K562 (cell line): ENCODE measurements at regions not wholly inside any gene's neighbourhood (a gene's known extent, or its start where the extent isn't known, plus 50 kb on each side); places are given as distances from the start of the nearest gene placed in this dataset.

Experiments
- ATAC-seq: fragments of 200-7000 bp; cut with Tn5 transposase; 3 replicates; pipeline ENCODE4 v1.9.1; 2020; ENCODE audit warnings: moderate library complexity
- BruUV-seq: library from RNA; stranded (reverse); fragments of 400-500 nt; replicated peaks from 2 replicates; lab custom pipeline; 2021; lab: Mats Ljungman, UMichigan
- CTCF ChIA-PET: fragments of 300-600 bp; formaldehyde crosslinking; extraction: SDS; loops from one replicate; lab custom pipeline; 2021; ENCODE audit warnings: low intra/inter-chr PET ratio; lab: Yijun Ruan, JAX
- POLR2A ChIA-PET: fragments of 300-600, 350-650 bp; sonication (Branson Sonifier 250); formaldehyde crosslinking; extraction: SDS; loops from one replicate; lab custom pipeline; 2021; ENCODE audit warnings: antibody characterized with exemption, inconsistent platforms; lab: Yijun Ruan, JAX
- DNase-seq, 4 experiments: peaks; one replicate each; pipeline versions ENCODE4 v3.0.0 to v3.0.0-alpha.2; 2011 to 2018; ENCODE audit warnings: low spot score in 3 of 4, mixed read lengths in 3 of 4; ENCODE audit errors: extremely low read depth in 1 of 4
- FAIRE-seq: peaks from 2 replicates; lab custom pipeline; 2011; peaks lifted over from hg19 to GRCh38; lab: Jason Lieb, UNC
- H2AFZ ChIP-seq: 2 replicates; pipeline ENCODE4 v1.6.0; 2011; ENCODE audit warnings: low read depth, low read length, control low read depth, inconsistent platforms
- H3K27ac ChIP-seq: fragments of 200-600 bp; 3 replicates; pipeline ENCODE4 v1.8.0; 2011; ENCODE audit warnings: low read depth, mild to moderate bottlenecking, control low read depth, inconsistent platforms, low read length, moderate library complexity, mixed read lengths; ENCODE audit errors: extremely low read depth
- H3K27me3 ChIP-seq, 2 experiments: fragments of 300-600 bp in 1 of 2; 2 replicates in 1 of 2; 3 replicates in 1 of 2; pipeline versions ENCODE4 v1.6.0 to v1.8.0; 2011; ENCODE audit warnings: inconsistent platforms in 2 of 2, low read length in 2 of 2, mild to moderate bottlenecking in 1 of 2, mixed read lengths in 1 of 2, moderate library complexity in 1 of 2; ENCODE audit not compliant: control insufficient read depth in 2 of 2, insufficient read depth in 2 of 2
- H3K36me3 ChIP-seq: fragments of 300-600 bp; 3 replicates; pipeline ENCODE4 v1.8.0; 2011; ENCODE audit warnings: mild to moderate bottlenecking, low read length, inconsistent platforms; ENCODE audit not compliant: control insufficient read depth, insufficient read depth
- H3K4me1 ChIP-seq, 2 experiments: fragments of 200-600 bp in 1 of 2; replicated peaks in 1 of 2; 2 replicates in 1 of 2; 3 replicates in 1 of 2; pipeline versions ENCODE4 v1.5.1 to v1.8.0; 2011; ENCODE audit warnings: inconsistent platforms in 2 of 2, low read length in 2 of 2, mild to moderate bottlenecking in 1 of 2, mixed read lengths in 1 of 2, moderate library complexity in 1 of 2; ENCODE audit not compliant: control insufficient read depth in 2 of 2, insufficient read depth in 2 of 2
- H3K4me2 ChIP-seq: 2 replicates; pipeline ENCODE4 v1.6.1; 2011; ENCODE audit warnings: low read length, control low read depth, inconsistent platforms, mixed read lengths; ENCODE audit not compliant: insufficient read depth
- H3K4me3 ChIP-seq: fragments of 200-600 bp; sonication (generic), shearing (Covaris generic); 2 replicates; pipeline ENCODE4 v1.5.1; 2016; ENCODE audit warnings: control low read depth, inconsistent platforms
- H3K79me2 ChIP-seq: fragments of 200-600 bp; 3 replicates; pipeline ENCODE4 v1.8.0; 2011; ENCODE audit warnings: low read length, inconsistent platforms; ENCODE audit not compliant: control insufficient read depth, insufficient read depth
- H3K9ac ChIP-seq, 2 experiments: 2 replicates each; pipeline versions ENCODE4 v1.6.0 to v1.6.1; 2011; ENCODE audit warnings: low read depth in 2 of 2, low read length in 2 of 2, control low read depth in 1 of 2, inconsistent platforms in 1 of 2, mild to moderate bottlenecking in 1 of 2, mixed read lengths in 1 of 2; ENCODE audit not compliant: insufficient read depth in 1 of 2
- H3K9me1 ChIP-seq: one replicate; pipeline ENCODE4 v1.6.0; 2011; ENCODE audit warnings: inconsistent platforms, mild to moderate bottlenecking, low read length, moderate library complexity; ENCODE audit not compliant: control insufficient read depth, insufficient read depth
- H3K9me3 ChIP-seq: replicated peaks from 2 replicates; pipeline ENCODE4 v1.5.1; 2011; ENCODE audit warnings: low read depth, low read length, inconsistent platforms; ENCODE audit not compliant: control insufficient read depth, insufficient read depth
- H4K20me1 ChIP-seq: replicated peaks from 2 replicates; pipeline ENCODE4 v1.6.1; 2011; ENCODE audit warnings: low read length, inconsistent platforms, mixed read lengths; ENCODE audit not compliant: control insufficient read depth, insufficient read depth
- E2F3 ChIP-seq: fragments of 250-450 bp; sonication (Bioruptor Pico); IDR thresholded peaks from 2 replicates; pipeline ENCODE4 v1.4.0; 2020; ENCODE audit warnings: mild to moderate bottlenecking
- EWSR1 ChIP-seq: fragments of 450-650 bp; IDR thresholded peaks from 2 replicates; pipeline ENCODE4 v1.6.1; 2018; ENCODE audit warnings: borderline replicate concordance, mild to moderate bottlenecking, low read depth, moderate library complexity; ENCODE audit not compliant: partially characterized antibody
- KLF13 ChIP-seq: fragments of 450-650 bp; IDR thresholded peaks from 2 replicates; pipeline ENCODE4 v1.6.1; 2016; ENCODE audit warnings: missing genetic modification characterization, low read depth, mild to moderate bottlenecking, missing compliant biosample characterization, moderate library complexity, borderline replicate concordance
- NONO ChIP-seq, 2 experiments: fragments of 200-400 bp in 1 of 2; fragments of 450-650 bp in 1 of 2; formaldehyde crosslinking in 1 of 2; IDR thresholded peaks; 2 replicates each; pipeline ENCODE4 v1.6.1; 2017; ENCODE audit warnings: low read depth in 2 of 2, mild to moderate bottlenecking in 2 of 2, moderate library complexity in 2 of 2, low read length in 1 of 2
- RBM15 ChIP-seq: fragments of 200-400 bp; formaldehyde crosslinking; IDR thresholded peaks from 2 replicates; pipeline ENCODE4 v1.6.1; 2018; ENCODE audit warnings: mild to moderate bottlenecking, low read length, moderate library complexity; ENCODE audit not compliant: insufficient read depth
- TOE1 ChIP-seq, 2 experiments: fragments of 450-650 bp in 1 of 2; sonication (generic) in 1 of 2; formaldehyde crosslinking in 1 of 2; IDR thresholded peaks; 2 replicates each; pipeline versions ENCODE4 v1.7.1 to v1.8.0; 2016 to 2022; ENCODE audit warnings: borderline replicate concordance in 2 of 2, mild to moderate bottlenecking in 2 of 2, antibody characterized with exemption in 1 of 2, inconsistent platforms in 1 of 2, low read depth in 1 of 2, missing genetic modification reagents in 1 of 2, moderate library complexity in 1 of 2
- ZC3H4 ChIP-seq: sonication (generic); formaldehyde crosslinking; IDR thresholded peaks from 2 replicates; pipeline ENCODE4 v1.9.0; 2021; ENCODE audit warnings: missing genetic modification reagents, borderline replicate concordance
- ZNF780A ChIP-seq: fragments of 250-450 bp; sonication (Bioruptor Pico); IDR thresholded peaks from 2 replicates; pipeline ENCODE4 v1.5.0; 2021; ENCODE audit warnings: mild to moderate bottlenecking
- WGBS: fragments of 100-300 bp; shearing (Covaris generic); methylation state at CpG from one replicate; pipeline ENCODE4 v1.1.6; 2016; ENCODE audit warnings: low coverage, mixed read lengths; ENCODE audit not compliant: insufficient coverage; ENCODE audit errors: missing lambda C conversion rate; 5-methylcytosine and 5-hydroxymethylcytosine counted together
- in situ Hi-C: fragments of 300-500 bp; cut with MboI; formaldehyde crosslinking; loops from 4 replicates; pipeline ENCODE4 v1.15.0; 2018; ENCODE audit warnings: inconsistent platforms, mixed read lengths
- intact Hi-C: fragments of 100-400 bp; cut with micrococcal nuclease; formaldehyde crosslinking; loops from 2 replicates; pipeline ENCODE4 v1.14.2; 2022

DNA sequence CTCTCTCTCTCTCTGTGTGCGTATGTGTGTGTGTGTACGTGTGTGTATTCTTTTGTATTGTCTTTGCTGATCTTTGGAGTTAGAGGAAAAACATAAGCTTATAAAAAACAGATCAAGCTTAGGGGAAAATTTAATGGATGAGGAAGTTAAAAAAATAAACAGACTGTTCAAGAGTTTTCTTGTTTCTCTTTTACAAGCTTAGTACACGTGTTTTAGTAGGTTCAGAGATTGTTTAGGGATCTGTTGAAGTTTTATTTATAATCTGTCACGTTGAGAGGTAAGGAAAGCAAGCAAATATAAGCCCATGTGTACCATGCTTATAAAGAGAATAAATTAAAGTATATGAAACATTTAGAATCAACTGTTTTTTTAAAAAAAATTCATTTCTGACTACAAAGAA is 1470.3 kb upstream of the NUDT12 start:
- Histone ChIP-seq H3K27me3 (no peaks in the 10 kb centered on the region), H4K20me1 (no peaks in the 10 kb centered on the region), H3K36me3 (no peaks in the 10 kb centered on the region), H2AFZ (no peak overlapping the region), H3K4me3 (no peak overlapping the region), H3K79me2 (no peaks in the 10 kb centered on the region), H3K27ac (no peak overlapping the region), H3K4me1 (0 out of 5 replicates have a peak, but pooled peaks cover 0 to 8% of the 10 kb centered on the region in 2 experiments), H3K9me3 (no peaks in the 10 kb centered on the region), H3K4me2 (no peak overlapping the region), H3K9ac (no peak overlapping the region), H3K9me1 (no peaks in the 10 kb centered on the region)
- TF ChIP-seq RBM15 (no peak), KLF13 (tag) (no peak), ZNF780A (no peak), E2F3 (no peak), EWSR1 (no peak), ZC3H4 (CRISPR knock-in tag) (no peak), TOE1 (IDR thresholded peaks at IDR 0.05; ENCODE audit: borderline replicate concordance) (no peak), TOE1 (CRISPR knock-in tag; IDR thresholded peaks at IDR 0.05; ENCODE audit: borderline replicate concordance, low read depth) (no peak), NONO (IDR thresholded peaks at IDR 0.05; ENCODE audit: low read depth in 2 of 2, low read length in 1 of 2) (no peak)
- POLR2A ChIA-PET, result interaction anchor here (0.9 kb wide), 1 partner anchor 18 kb away, joined by 3 read pairs; no protein-coding TSS in a partner anchor
- in situ Hi-C loops (no loop called here), intact Hi-C loops (no loop called here)
- FAIRE-seq (no peak), ATAC-seq (no peak), DNase-seq (no peak)
- 3% methylated on average over 4 of the region's 4 CpGs for WGBS
- no TSS peak for BruUV-seq
- CTCF ChIA-PET, result no interaction called here
